Keratinocyte (primary cell): ENCODE measurements at regions not wholly inside any gene's neighbourhood (a gene's known extent, or its start where the extent isn't known, plus 50 kb on each side); places are given as distances from the start of the nearest gene placed in this dataset.

ENCODE experiments used
- DNase-seq: peaks from one replicate; pipeline ENCODE4 v3.0.0-alpha.2; 2011; ENCODE audit warnings: low read depth, missing footprints, low spot score
- FAIRE-seq: peaks from 2 replicates; lab custom pipeline; 2011; peaks lifted over from hg19 to GRCh38; lab: Jason Lieb, UNC
- H2AFZ ChIP-seq: 2 replicates; pipeline ENCODE4 v1.6.0; 2012; ENCODE audit warnings: low read length, control low read depth, inconsistent platforms; ENCODE audit not compliant: control insufficient read depth
- H3K27ac ChIP-seq: 2 replicates; pipeline ENCODE4 v1.5.1; 2011; ENCODE audit warnings: low read length; ENCODE audit not compliant: control insufficient read depth, insufficient read depth
- H3K27me3 ChIP-seq: 3 replicates; pipeline ENCODE4 v1.6.0; 2011; ENCODE audit warnings: low read length; ENCODE audit not compliant: control insufficient read depth, insufficient read depth; ENCODE audit errors: extremely low read depth
- H3K36me3 ChIP-seq, 2 experiments: 2 replicates in 1 of 2; 3 replicates in 1 of 2; pipeline ENCODE4 v1.5.1; 2011; ENCODE audit warnings: low read length in 2 of 2, mild to moderate bottlenecking in 1 of 2; ENCODE audit not compliant: control insufficient read depth in 2 of 2, insufficient read depth in 2 of 2; ENCODE audit errors: extremely low read depth in 1 of 2
- H3K4me1 ChIP-seq: 3 replicates; pipeline ENCODE4 v1.5.1; 2011; ENCODE audit warnings: low read length; ENCODE audit not compliant: control insufficient read depth, insufficient read depth; ENCODE audit errors: extremely low read depth
- H3K4me2 ChIP-seq: 3 replicates; pipeline ENCODE4 v1.6.0; 2011; ENCODE audit warnings: low read depth, low read length; ENCODE audit not compliant: control insufficient read depth, insufficient read depth; ENCODE audit errors: extremely low read depth
- H3K4me3 ChIP-seq, 3 experiments: fragments of 200-600 bp in 1 of 3; sonication (generic) in 1 of 3; 2 replicates in 2 of 3; 3 replicates in 1 of 3; pipeline ENCODE4 v1.5.1; 2011 to 2016; ENCODE audit warnings: low read length in 3 of 3, mild to moderate bottlenecking in 3 of 3, control low read depth in 2 of 3, inconsistent platforms in 1 of 3, low read depth in 1 of 3, mixed read lengths in 1 of 3, mixed run types in 1 of 3, moderate library complexity in 1 of 3; ENCODE audit not compliant: control insufficient read depth in 2 of 3, insufficient read depth in 2 of 3; ENCODE audit errors: extremely low read depth in 1 of 3
- H3K79me2 ChIP-seq: 2 replicates; pipeline ENCODE4 v1.6.0; 2012; ENCODE audit warnings: low read length; ENCODE audit not compliant: control insufficient read depth, insufficient read depth
- H3K9ac ChIP-seq: 3 replicates; pipeline ENCODE4 v1.6.0; 2011; ENCODE audit warnings: low read length; ENCODE audit not compliant: control insufficient read depth, insufficient read depth; ENCODE audit errors: extremely low read depth
- H3K9me1 ChIP-seq: 3 replicates; pipeline ENCODE4 v1.6.0; 2011; ENCODE audit warnings: low read length; ENCODE audit not compliant: control insufficient read depth, insufficient read depth; ENCODE audit errors: extremely low read depth
- H3K9me3 ChIP-seq: 2 replicates; pipeline ENCODE4 v1.5.1; 2012; ENCODE audit warnings: low read depth, low read length; ENCODE audit not compliant: control insufficient read depth
- H4K20me1 ChIP-seq: 3 replicates; pipeline ENCODE4 v1.6.0; 2011; ENCODE audit warnings: low read length; ENCODE audit not compliant: control insufficient read depth, insufficient read depth; ENCODE audit errors: extremely low read depth
- CTCF ChIP-seq, 3 experiments: IDR thresholded peaks in 1 of 3; conservative IDR thresholded peaks in 1 of 3; optimal IDR thresholded peaks in 1 of 3; 2 replicates in 2 of 3; 3 replicates in 1 of 3; pipeline versions ENCODE3 to v1.5.1; 2011; ENCODE audit warnings: low read length in 3 of 3, mild to moderate bottlenecking in 3 of 3, moderate library complexity in 2 of 3, control low read depth in 1 of 3, inconsistent platforms in 1 of 3; ENCODE audit not compliant: insufficient read depth in 2 of 3; ENCODE audit errors: extremely low read depth in 1 of 3
- EZH2 ChIP-seq: IDR thresholded peaks from one replicate; pipeline ENCODE4 v1.6.1; 2012; ENCODE audit warnings: inconsistent platforms, mild to moderate bottlenecking, low read length, moderate library complexity
- dilution Hi-C: fragments of 300-500 bp; cut with MboI; formaldehyde crosslinking; loops from one replicate; pipeline ENCODE4 v1.7.0; 2020; ENCODE audit warnings: low sequenced_read_pairs; ENCODE audit not compliant: extremely low pct_ligation_motif_present

- no peaks in the 10 kb centered on the region for H3K36me3 ChIP-seq
- no peaks in the 10 kb centered on the region for H3K4me1 ChIP-seq
- no peak overlapping the region for H3K4me2 ChIP-seq
- no peak overlapping the region for H2AFZ ChIP-seq
- no peak for DNase-seq
- H3K27ac ChIP-seq: no peak overlapping the region
- no peaks in the 10 kb centered on the region for H3K9me3 ChIP-seq
- dilution Hi-C loops: no loop called here
- no peaks in the 10 kb centered on the region for H3K9me1 ChIP-seq
- no peak overlapping the region for H3K9ac ChIP-seq
- FAIRE-seq: no peak
- TF ChIP-seq CTCF (optimal IDR thresholded peaks at IDR 0.05 in 1 of 3, IDR thresholded peaks at IDR 0.05 in 1 of 3, conservative IDR thresholded peaks at IDR 0.05 in 1 of 3; ENCODE audit: extremely low read depth in 1 of 3, insufficient read depth in 2 of 3, low read length in 3 of 3): no peak
- TF ChIP-seq EZH2: no peak
- no peaks in the 10 kb centered on the region for H3K27me3 ChIP-seq
- no peaks in the 10 kb centered on the region for H4K20me1 ChIP-seq
- no peaks in the 10 kb centered on the region for H3K79me2 ChIP-seq
- H3K4me3 ChIP-seq: no peak overlapping the region
Measured at GRCh38 chr1:73868810-73869336, 329.1 kb downstream of the LRRIQ3 start.

- Histone ChIP-seq H3K27ac (no peak overlapping the region), H2AFZ (no peak overlapping the region), H3K4me1 (no peaks in the 10 kb centered on the region), H3K79me2 (no peaks in the 10 kb centered on the region), H3K9me1 (no peaks in the 10 kb centered on the region), H3K4me2 (no peak overlapping the region), H3K36me3 (no peaks in the 10 kb centered on the region), H4K20me1 (no peaks in the 10 kb centered on the region), H3K9ac (no peak overlapping the region), H3K27me3 (no peaks in the 10 kb centered on the region), H3K4me3 (no peak overlapping the region), H3K9me3 (no peaks in the 10 kb centered on the region)
- FAIRE-seq (no peak), DNase-seq (no peak)
- dilution Hi-C loops: no loop called here
- TF ChIP-seq CTCF (optimal IDR thresholded peaks at IDR 0.05 in 1 of 3, IDR thresholded peaks at IDR 0.05 in 1 of 3, conservative IDR thresholded peaks at IDR 0.05 in 1 of 3; ENCODE audit: extremely low read depth in 1 of 3, insufficient read depth in 2 of 3, low read length in 3 of 3) (no peak), EZH2 (no peak)
Measured at GRCh38 chr1:73862355-73862754, 335.6 kb downstream of the LRRIQ3 start.
